ENCODE measurements at regions not wholly inside any gene's neighbourhood (a gene's known extent, or its start where the extent isn't known, plus 50 kb on each side); places are given as distances from the start of the nearest gene placed in this dataset.

- TF ChIP-seq, protein P1, sequence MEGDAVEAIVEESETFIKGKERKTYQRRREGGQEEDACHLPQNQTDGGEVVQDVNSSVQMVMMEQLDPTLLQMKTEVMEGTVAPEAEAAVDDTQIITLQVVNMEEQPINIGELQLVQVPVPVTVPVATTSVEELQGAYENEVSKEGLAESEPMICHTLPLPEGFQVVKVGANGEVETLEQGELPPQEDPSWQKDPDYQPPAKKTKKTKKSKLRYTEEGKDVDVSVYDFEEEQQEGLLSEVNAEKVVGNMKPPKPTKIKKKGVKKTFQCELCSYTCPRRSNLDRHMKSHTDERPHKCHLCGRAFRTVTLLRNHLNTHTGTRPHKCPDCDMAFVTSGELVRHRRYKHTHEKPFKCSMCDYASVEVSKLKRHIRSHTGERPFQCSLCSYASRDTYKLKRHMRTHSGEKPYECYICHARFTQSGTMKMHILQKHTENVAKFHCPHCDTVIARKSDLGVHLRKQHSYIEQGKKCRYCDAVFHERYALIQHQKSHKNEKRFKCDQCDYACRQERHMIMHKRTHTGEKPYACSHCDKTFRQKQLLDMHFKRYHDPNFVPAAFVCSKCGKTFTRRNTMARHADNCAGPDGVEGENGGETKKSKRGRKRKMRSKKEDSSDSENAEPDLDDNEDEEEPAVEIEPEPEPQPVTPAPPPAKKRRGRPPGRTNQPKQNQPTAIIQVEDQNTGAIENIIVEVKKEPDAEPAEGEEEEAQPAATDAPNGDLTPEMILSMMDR (IDR thresholded peaks at IDR 0.05; ENCODE audit: unreplicated experiment) = no peak
- Mint-ChIP-seq H3K4me1 (ENCODE audit: insufficient read depth, unreplicated experiment) (no peaks in the 10 kb centered on the region), H3K4me3 (ENCODE audit: unreplicated experiment) (no peak overlapping the region), H3K27ac (ENCODE audit: low read depth, unreplicated experiment) (no peak overlapping the region), H3K9me3 (ENCODE audit: unreplicated experiment) (no peaks in the 10 kb centered on the region), H3K36me3 (ENCODE audit: insufficient read depth, unreplicated experiment) (no peaks in the 10 kb centered on the region), H3K27me3 (ENCODE audit: insufficient read depth, unreplicated experiment) (no peaks in the 10 kb centered on the region)
- CTCF ChIA-PET = interaction anchor here (1.1 kb wide), 1 partner anchor 53 kb away, joined by 3 read pairs; no protein-coding TSS in a partner anchor
- intact Hi-C loops (cut with micrococcal nuclease) = no loop called here
- POLR2A ChIA-PET = no interaction called here
- BruUV-seq (replicated peaks) = no TSS peak
- no peak for DNase-seq (ENCODE audit: unreplicated experiment)
Measured at GRCh38 chr4:160927311-160927710, 1236.5 kb downstream of the FSTL5 start.

DNA sequence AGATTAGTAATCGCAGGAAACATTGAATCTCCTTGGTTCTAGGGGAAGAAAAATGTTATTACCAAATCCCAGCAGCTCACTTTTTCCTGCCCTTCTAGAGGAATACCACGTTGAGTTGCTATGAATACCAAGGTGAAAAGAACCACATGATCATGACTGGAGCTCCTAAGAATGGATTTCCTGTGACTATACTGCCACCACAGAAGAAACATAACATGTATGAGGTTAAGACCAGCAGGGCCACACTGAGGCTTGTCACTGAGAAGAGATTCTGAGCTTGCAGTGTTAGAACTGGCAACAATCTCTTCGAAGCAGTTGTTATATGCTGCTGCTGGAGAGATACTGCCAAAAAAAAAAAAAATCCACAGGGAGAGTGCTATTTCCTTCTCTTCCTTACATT, 1235.3 kb downstream of the FSTL5 start:
- TF ChIP-seq, protein P1 (IDR thresholded peaks at IDR 0.05; ENCODE audit: unreplicated experiment) = no peak
- POLR2A ChIA-PET = no interaction called here
- CTCF ChIA-PET = interaction anchor here (0.7 to 1.0 kb wide), 2 partner anchors 9 to 32 kb away, joined by 3 read pairs; no protein-coding TSS in a partner anchor
- BruUV-seq (replicated peaks) = no TSS peak
- no peak for DNase-seq (ENCODE audit: unreplicated experiment)
- Mint-ChIP-seq H3K4me3 (ENCODE audit: unreplicated experiment) (no peak overlapping the region), H3K36me3 (ENCODE audit: insufficient read depth, unreplicated experiment) (no peaks in the 10 kb centered on the region), H3K27me3 (ENCODE audit: insufficient read depth, unreplicated experiment) (no peaks in the 10 kb centered on the region), H3K27ac (ENCODE audit: low read depth, unreplicated experiment) (no peak overlapping the region), H3K4me1 (ENCODE audit: insufficient read depth, unreplicated experiment) (no peaks in the 10 kb centered on the region), H3K9me3 (ENCODE audit: unreplicated experiment) (no peaks in the 10 kb centered on the region)
- intact Hi-C loops (cut with micrococcal nuclease) = no loop called here

- TF ChIP-seq, protein P1 (IDR thresholded peaks at IDR 0.05; ENCODE audit: unreplicated experiment) = no peak
- intact Hi-C loops (cut with micrococcal nuclease) = no loop called here
- no peak overlapping the region for H3K4me3 Mint-ChIP-seq (ENCODE audit: unreplicated experiment)
- H3K36me3 Mint-ChIP-seq (ENCODE audit: insufficient read depth, unreplicated experiment) = no peaks in the 10 kb centered on the region
- H3K27me3 Mint-ChIP-seq (ENCODE audit: insufficient read depth, unreplicated experiment) = no peaks in the 10 kb centered on the region
- ChIA-PET POLR2A (no interaction called here), CTCF (no interaction called here)
- no peak for DNase-seq (ENCODE audit: unreplicated experiment)
- H3K4me1 Mint-ChIP-seq (ENCODE audit: insufficient read depth, unreplicated experiment) = no peaks in the 10 kb centered on the region
- no TSS peak for BruUV-seq (replicated peaks)
- H3K9me3 Mint-ChIP-seq (ENCODE audit: unreplicated experiment) = peaks cover 16% of the 10 kb centered on the region
- no peak overlapping the region for H3K27ac Mint-ChIP-seq (ENCODE audit: low read depth, unreplicated experiment)
Measured at GRCh38 chr4:160947653-160948052, 1216.1 kb downstream of the FSTL5 start.

GRCh38 chr4:160956875-160957274, 1206.9 kb downstream of the FSTL5 start:
- DNase-seq (ENCODE audit: unreplicated experiment) = no peak
- no peak overlapping the region for H3K4me3 Mint-ChIP-seq (ENCODE audit: unreplicated experiment)
- H3K9me3 Mint-ChIP-seq (ENCODE audit: unreplicated experiment) = no peaks in the 10 kb centered on the region
- no peaks in the 10 kb centered on the region for H3K27me3 Mint-ChIP-seq (ENCODE audit: insufficient read depth, unreplicated experiment)
- no peaks in the 10 kb centered on the region for H3K4me1 Mint-ChIP-seq (ENCODE audit: insufficient read depth, unreplicated experiment)
- TF ChIP-seq, protein P1 (IDR thresholded peaks at IDR 0.05; ENCODE audit: unreplicated experiment) = no peak
- intact Hi-C loops (cut with micrococcal nuclease) = no loop called here
- no TSS peak for BruUV-seq (replicated peaks)
- no peaks in the 10 kb centered on the region for H3K36me3 Mint-ChIP-seq (ENCODE audit: insufficient read depth, unreplicated experiment)
- ChIA-PET CTCF (no interaction called here), POLR2A (no interaction called here)
- H3K27ac Mint-ChIP-seq (ENCODE audit: low read depth, unreplicated experiment) = no peak overlapping the region
